MM.1S (cell line): ENCODE measurements at regions not wholly inside any gene's neighbourhood (a gene's known extent, or its start where the extent isn't known, plus 50 kb on each side); places are given as distances from the start of the nearest gene placed in this dataset.
A peak's percentile ranks its signal among the peaks of the same experiment; 100 is the strongest.

Experiments
- DNase-seq: peaks from one replicate; pipeline ENCODE4 v3.0.0-alpha.2; 2015
- H2AFZ ChIP-seq: fragments of 300-600 bp; sonication (generic); 2 replicates; pipeline ENCODE4 v1.6.0; 2016; ENCODE audit warnings: antibody characterized with exemption, low read length
- H3F3A ChIP-seq: fragments of 300-600 bp; sonication (generic); 2 replicates; pipeline ENCODE4 v1.6.1; 2016; ENCODE audit warnings: mild to moderate bottlenecking, antibody characterized with exemption, low read length, moderate library complexity, mixed read lengths; ENCODE audit not compliant: insufficient read depth
- H3K27ac ChIP-seq: fragments of 300-600 bp; sonication (generic); 2 replicates; pipeline ENCODE4 v1.5.1; 2016; ENCODE audit warnings: mild to moderate bottlenecking, low read length
- H3K27me3 ChIP-seq: fragments of 300-600 bp; sonication (generic); replicated peaks from 2 replicates; pipeline ENCODE4 v1.6.0; 2016; ENCODE audit warnings: low read length; ENCODE audit not compliant: insufficient read depth
- H3K36me3 ChIP-seq: fragments of 300-600 bp; sonication (generic); replicated peaks from 2 replicates; pipeline ENCODE4 v1.6.1; 2016; ENCODE audit warnings: mild to moderate bottlenecking, low read length, mixed read lengths; ENCODE audit not compliant: insufficient read depth
- H3K4me1 ChIP-seq: fragments of 300-600 bp; sonication (generic); 2 replicates; pipeline ENCODE4 v1.6.1; 2016; ENCODE audit warnings: low read length, mixed read lengths
- H3K4me2 ChIP-seq: fragments of 300-600 bp; sonication (generic); 2 replicates; pipeline ENCODE4 v1.6.0; 2016; ENCODE audit warnings: low read depth, low read length
- H3K4me3 ChIP-seq: fragments of 300-600 bp; sonication (generic); 2 replicates; pipeline ENCODE4 v1.5.1; 2016; ENCODE audit warnings: low read length, mixed read lengths
- H3K79me2 ChIP-seq: fragments of 300-600 bp; sonication (generic); 2 replicates; pipeline ENCODE4 v1.6.1; 2016; ENCODE audit warnings: mixed run types, low read length, mixed read lengths
- H3K9ac ChIP-seq: fragments of 300-600 bp; sonication (generic); 2 replicates; pipeline ENCODE4 v1.6.1; 2016; ENCODE audit warnings: low read length, mixed read lengths
- H3K9me2 ChIP-seq: fragments of 300-600 bp; sonication (generic); replicated peaks from 2 replicates; pipeline ENCODE4 v1.6.1; 2016; ENCODE audit warnings: mild to moderate bottlenecking, low read length, mixed read lengths; ENCODE audit not compliant: insufficient read depth
- H3K9me3 ChIP-seq: fragments of 300-600 bp; sonication (generic); replicated peaks from 2 replicates; pipeline ENCODE4 v1.6.1; 2016; ENCODE audit warnings: mild to moderate bottlenecking, low read length, mixed read lengths; ENCODE audit not compliant: insufficient read depth
- H4K20me1 ChIP-seq: fragments of 300-600 bp; sonication (generic); 2 replicates; pipeline ENCODE4 v1.6.1; 2016; ENCODE audit warnings: mild to moderate bottlenecking, low read length, moderate library complexity, mixed read lengths; ENCODE audit not compliant: insufficient read depth
- EZH2 ChIP-seq: fragments of 300-600 bp; sonication (generic); optimal IDR thresholded peaks from 2 replicates; pipeline ENCODE3; 2017; ENCODE audit warnings: low read depth, mild to moderate bottlenecking, antibody characterized with exemption, low read length, mixed read lengths
- EZH2phosphoT487 ChIP-seq: fragments of 300-600 bp; sonication (generic); IDR thresholded peaks from 2 replicates; pipeline ENCODE4 v1.6.1; 2018; ENCODE audit warnings: antibody characterized with exemption, low read length
- TF ChIP-seq, protein P1 (sequence below): fragments of 300-600 bp; sonication (generic); IDR thresholded peaks from 2 replicates; pipeline ENCODE4 v1.5.1; 2016; ENCODE audit warnings: antibody characterized with exemption, low read length, mixed read lengths

DNA sequence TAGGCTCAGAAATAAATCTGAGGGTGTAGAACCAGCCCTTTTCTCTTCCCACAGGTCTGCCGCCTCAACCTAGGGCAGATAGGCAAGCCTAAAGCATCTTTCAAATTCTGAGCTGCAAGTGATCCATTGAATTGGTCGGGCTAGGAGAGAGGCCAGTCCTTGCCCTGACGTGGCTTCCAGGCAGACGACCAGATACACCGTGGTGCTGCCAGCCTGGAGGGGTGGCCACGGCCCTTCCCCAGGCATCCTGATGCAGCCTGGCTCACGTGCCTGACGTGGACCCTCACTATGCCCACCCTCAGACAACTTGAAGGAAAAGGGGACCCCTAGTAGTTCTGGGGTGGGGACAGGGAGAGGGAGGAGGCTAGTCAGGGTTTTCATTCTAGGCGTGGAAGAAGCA, 859.3 kb upstream of the KLHL1 start:
- TF ChIP-seq EZH2 (no peak), EZH2phosphoT487 (no peak)
- TF ChIP-seq, protein P1, sequence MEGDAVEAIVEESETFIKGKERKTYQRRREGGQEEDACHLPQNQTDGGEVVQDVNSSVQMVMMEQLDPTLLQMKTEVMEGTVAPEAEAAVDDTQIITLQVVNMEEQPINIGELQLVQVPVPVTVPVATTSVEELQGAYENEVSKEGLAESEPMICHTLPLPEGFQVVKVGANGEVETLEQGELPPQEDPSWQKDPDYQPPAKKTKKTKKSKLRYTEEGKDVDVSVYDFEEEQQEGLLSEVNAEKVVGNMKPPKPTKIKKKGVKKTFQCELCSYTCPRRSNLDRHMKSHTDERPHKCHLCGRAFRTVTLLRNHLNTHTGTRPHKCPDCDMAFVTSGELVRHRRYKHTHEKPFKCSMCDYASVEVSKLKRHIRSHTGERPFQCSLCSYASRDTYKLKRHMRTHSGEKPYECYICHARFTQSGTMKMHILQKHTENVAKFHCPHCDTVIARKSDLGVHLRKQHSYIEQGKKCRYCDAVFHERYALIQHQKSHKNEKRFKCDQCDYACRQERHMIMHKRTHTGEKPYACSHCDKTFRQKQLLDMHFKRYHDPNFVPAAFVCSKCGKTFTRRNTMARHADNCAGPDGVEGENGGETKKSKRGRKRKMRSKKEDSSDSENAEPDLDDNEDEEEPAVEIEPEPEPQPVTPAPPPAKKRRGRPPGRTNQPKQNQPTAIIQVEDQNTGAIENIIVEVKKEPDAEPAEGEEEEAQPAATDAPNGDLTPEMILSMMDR = no peak
- Histone ChIP-seq H3K36me3 (no peaks in the 10 kb centered on the region), H4K20me1 (no peaks in the 10 kb centered on the region), H3K27ac (no peak overlapping the region), H3K79me2 (no peaks in the 10 kb centered on the region), H3F3A (no peaks in the 10 kb centered on the region), H3K9ac (no peak overlapping the region), H3K9me3 (no peaks in the 10 kb centered on the region), H3K4me1 (no peaks in the 10 kb centered on the region), H2AFZ (no peak overlapping the region), H3K4me2 (no peak overlapping the region), H3K27me3 (no peaks in the 10 kb centered on the region), H3K4me3 (no peak overlapping the region), H3K9me2 (no peaks in the 10 kb centered on the region)
- DNase-seq = no peak

DNA sequence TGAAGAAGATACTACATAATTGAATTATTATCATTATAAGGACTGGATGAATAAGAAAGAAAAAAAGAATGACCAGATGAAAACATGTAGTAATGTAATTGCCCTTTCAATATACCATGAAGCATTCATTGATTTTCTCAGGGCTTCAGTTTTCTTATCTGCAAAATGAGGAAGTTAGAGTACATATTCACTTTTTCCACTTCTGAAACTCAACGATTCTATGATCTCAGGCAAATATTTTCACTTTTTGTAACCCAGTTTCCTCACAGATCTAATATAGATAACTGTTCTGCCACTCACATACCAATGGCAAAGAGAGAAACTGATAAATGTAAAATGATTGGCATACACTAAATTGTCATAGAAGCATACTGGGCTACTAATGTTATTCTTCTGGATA, 856.6 kb upstream of the KLHL1 start:
- Histone ChIP-seq H2AFZ (no peak overlapping the region), H3K4me1 (no peaks in the 10 kb centered on the region), H3K9ac (no peak overlapping the region), H3K27me3 (no peaks in the 10 kb centered on the region), H3K36me3 (no peaks in the 10 kb centered on the region), H3K79me2 (no peaks in the 10 kb centered on the region), H3K4me3 (no peak overlapping the region), H4K20me1 (no peaks in the 10 kb centered on the region), H3K27ac (no peak overlapping the region), H3K4me2 (no peak overlapping the region), H3K9me3 (no peaks in the 10 kb centered on the region), H3F3A (no peaks in the 10 kb centered on the region), H3K9me2 (no peaks in the 10 kb centered on the region)
- DNase-seq = no peak
- TF ChIP-seq, protein P1 = no peak
- TF ChIP-seq EZH2phosphoT487 (no peak), EZH2 (no peak)

DNA sequence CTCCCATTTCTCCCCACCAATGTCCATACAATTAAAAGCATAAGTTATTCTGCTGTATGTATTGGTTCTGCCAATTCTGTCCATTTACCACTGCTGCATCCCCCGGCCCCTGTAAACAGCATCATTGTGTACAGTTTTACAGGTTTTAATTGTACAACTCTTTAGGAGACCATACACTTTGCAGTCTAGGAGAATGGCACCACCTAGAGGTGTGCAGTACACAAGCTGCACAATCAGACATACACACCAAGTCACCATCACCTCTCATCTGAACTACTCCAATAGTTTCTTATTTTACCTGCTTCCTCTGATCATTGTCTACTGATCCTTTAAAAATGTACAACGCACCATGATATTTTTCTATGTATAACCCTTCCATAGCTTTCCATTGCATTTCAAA, 855.9 kb upstream of the KLHL1 start:
- H3F3A ChIP-seq = no peaks in the 10 kb centered on the region
- TF ChIP-seq, protein P1 = peak; percentile 23; the same call in 1 of the 2 replicates
- no peak for TF ChIP-seq EZH2
- H3K4me2 ChIP-seq = no peak overlapping the region
- H3K4me1 ChIP-seq = no peaks in the 10 kb centered on the region
- no peak overlapping the region for H3K4me3 ChIP-seq
- H3K27ac ChIP-seq = no peak overlapping the region
- H4K20me1 ChIP-seq = no peaks in the 10 kb centered on the region
- H3K27me3 ChIP-seq = no peaks in the 10 kb centered on the region
- H3K9ac ChIP-seq = no peak overlapping the region
- no peaks in the 10 kb centered on the region for H3K9me3 ChIP-seq
- no peak for DNase-seq
- H3K9me2 ChIP-seq = no peaks in the 10 kb centered on the region
- H3K36me3 ChIP-seq = no peaks in the 10 kb centered on the region
- H3K79me2 ChIP-seq = no peaks in the 10 kb centered on the region
- H2AFZ ChIP-seq = no peak overlapping the region
